Spinal cord (tissue), 10 donors: ENCODE measurements at regions not wholly inside any gene's neighbourhood (a gene's known extent, or its start where the extent isn't known, plus 50 kb on each side); places are given as distances from the start of the nearest gene placed in this dataset. TPM values are rescaled to one million over a fixed set of nuclear protein-coding genes. Genes with fewer than 3 reads are reported as not detected.

Experiments used
- DNase-seq, 6 donors: peaks; one replicate each; pipeline versions ENCODE4 v3.0.0 to v3.0.0-alpha.2; 2013 to 2015; ENCODE audit warnings: low spot score in 6 of 6, low read depth in 4 of 6
- H3K27ac ChIP-seq: one replicate; pipeline ENCODE4 v1.5.1; 2013; ENCODE audit warnings: low read depth, low read length, control low read depth
- H3K27me3 ChIP-seq: one replicate; pipeline ENCODE4 v1.6.1; 2013; ENCODE audit warnings: low read length; ENCODE audit not compliant: control insufficient read depth, insufficient read depth
- H3K36me3 ChIP-seq: one replicate; pipeline ENCODE4 v1.6.1; 2013; ENCODE audit warnings: low read length; ENCODE audit not compliant: control insufficient read depth, insufficient read depth
- H3K4me1 ChIP-seq: one replicate; pipeline ENCODE4 v1.6.1; 2013; ENCODE audit warnings: low read length; ENCODE audit not compliant: control insufficient read depth, insufficient read depth
- H3K4me3 ChIP-seq: one replicate; pipeline ENCODE4 v1.5.1; 2013; ENCODE audit warnings: low read depth, low read length, control low read depth
- H3K9me3 ChIP-seq: one replicate; pipeline ENCODE4 v1.6.1; 2013; ENCODE audit warnings: low read length; ENCODE audit not compliant: control insufficient read depth, insufficient read depth
- WGBS: methylation state at CpG from one replicate; pipeline ENCODE4 v1.1.5; 2013; ENCODE audit warnings: missing lambda C conversion rate; ENCODE audit not compliant: insufficient coverage; 5-methylcytosine and 5-hydroxymethylcytosine counted together
- small RNA-seq: library from RNA; depleted of rRNA; stranded (forward); fragments of <200 nt; gene quantifications from one replicate; pipeline ENCODE3, GENCODE V24; 2014; ENCODE audit warnings: low replicate concordance
- donor health status: healthy.

DNA sequence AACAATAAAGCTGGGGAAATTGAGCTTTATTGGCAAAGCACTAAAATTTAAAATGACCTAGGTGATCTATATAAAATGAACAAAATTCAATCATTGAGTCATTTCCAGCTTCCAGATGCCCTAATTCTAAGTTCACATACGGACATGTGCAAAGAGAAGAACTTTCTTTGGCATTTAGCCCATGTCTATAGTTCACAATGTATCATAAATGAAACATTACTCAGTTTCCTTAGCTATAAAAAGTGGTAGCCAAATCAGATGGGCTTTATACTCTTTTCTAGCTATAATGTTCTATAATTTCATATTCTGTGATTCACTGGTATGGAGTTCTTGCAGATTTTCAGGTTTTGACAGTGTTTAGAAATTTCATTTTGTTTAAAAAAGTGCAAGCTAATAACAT, 327.4 kb downstream of the KCTD8 start:
- no peaks in the 10 kb centered on the region for H3K9me3 ChIP-seq
- no peak overlapping the region for H3K4me3 ChIP-seq
- no peaks in the 10 kb centered on the region for H3K4me1 ChIP-seq
- no peak for DNase-seq
- no peak overlapping the region for H3K27ac ChIP-seq
- WGBS, result no CpG with 5 or more reads among the region's 1 CpG
- H3K36me3 ChIP-seq, result no peaks in the 10 kb centered on the region
- no peaks in the 10 kb centered on the region for H3K27me3 ChIP-seq

Small RNA genes lying in the stretch of these regions (small RNA-seq; reads per million reads assigned to genes)
- not detected for gene AC098590.2
- gene RN7SL193P, result not detected
